ENCODE measurements at regions not wholly inside any gene's neighbourhood (a gene's known extent, or its start where the extent isn't known, plus 50 kb on each side); places are given as distances from the start of the nearest gene placed in this dataset.
"Not testable (repeated sequence)": the region's sequence is repeated elsewhere in the genome, so short reads cannot be mapped to it uniquely, and the experiment has no call there.

DNA sequence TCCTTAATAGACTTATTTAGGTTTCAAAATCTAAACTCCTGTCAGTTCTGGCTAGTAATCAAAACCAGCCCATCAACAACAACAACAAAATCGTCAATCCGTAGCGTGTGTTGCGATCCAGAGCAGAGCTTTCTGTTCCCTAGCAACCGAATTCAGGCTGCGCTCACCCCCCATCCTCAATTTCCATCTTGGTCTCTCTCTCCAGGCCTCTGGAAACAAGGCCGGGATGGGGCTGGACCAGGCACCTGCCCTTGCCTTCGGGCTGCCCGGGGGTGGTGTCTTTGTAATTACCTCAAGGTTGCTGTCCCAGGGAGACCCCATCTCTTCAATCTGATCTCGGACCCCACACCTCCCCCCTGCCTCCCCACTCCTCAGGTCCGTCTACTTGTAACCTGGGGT lies 1341.5 kb downstream of the BRD1 start:
- TF ChIP-seq CTCF (IDR thresholded peaks at IDR 0.05; ENCODE audit: insufficient read depth, low read length, poor library complexity, severe bottlenecking), result no peak
- DNase-seq (ENCODE audit: extremely low read depth, insufficient read length), result no peak
- Histone ChIP-seq H3K27me3 (replicated peaks; ENCODE audit: control insufficient read depth, insufficient read depth, low read length) (no peaks in the 10 kb centered on the region), H3K36me3 (ENCODE audit: control insufficient read depth, insufficient read depth, low read length) (no peaks in the 10 kb centered on the region), H3K4me3 (replicated peaks; ENCODE audit: low read depth, low read length) (no peak overlapping the region)

- no peak for DNase-seq (ENCODE audit: extremely low read depth, insufficient read length)
- TF ChIP-seq CTCF (IDR thresholded peaks at IDR 0.05; ENCODE audit: insufficient read depth, low read length, poor library complexity, severe bottlenecking), result no peak
- Histone ChIP-seq H3K4me3 (replicated peaks; ENCODE audit: low read depth, low read length) (no peak overlapping the region), H3K36me3 (ENCODE audit: control insufficient read depth, insufficient read depth, low read length) (no peaks in the 10 kb centered on the region), H3K27me3 (replicated peaks; ENCODE audit: control insufficient read depth, insufficient read depth, low read length) (no peaks in the 10 kb centered on the region)
These were observed 1342.2 kb downstream of the BRD1 start for GRCh38 chr22:48485149-48486133.

GRCh38 chr22:48483764-48484528 lies 1343.7 kb downstream of the BRD1 start:
- Histone ChIP-seq H3K27me3 (replicated peaks; ENCODE audit: control insufficient read depth, insufficient read depth, low read length) (no peaks in the 10 kb centered on the region), H3K4me3 (replicated peaks; ENCODE audit: low read depth, low read length) (no peak overlapping the region), H3K36me3 (ENCODE audit: control insufficient read depth, insufficient read depth, low read length) (no peaks in the 10 kb centered on the region)
- no peak for DNase-seq (ENCODE audit: extremely low read depth, insufficient read length)
- TF ChIP-seq CTCF (IDR thresholded peaks at IDR 0.05; ENCODE audit: insufficient read depth, low read length, poor library complexity, severe bottlenecking), result no peak

DNA sequence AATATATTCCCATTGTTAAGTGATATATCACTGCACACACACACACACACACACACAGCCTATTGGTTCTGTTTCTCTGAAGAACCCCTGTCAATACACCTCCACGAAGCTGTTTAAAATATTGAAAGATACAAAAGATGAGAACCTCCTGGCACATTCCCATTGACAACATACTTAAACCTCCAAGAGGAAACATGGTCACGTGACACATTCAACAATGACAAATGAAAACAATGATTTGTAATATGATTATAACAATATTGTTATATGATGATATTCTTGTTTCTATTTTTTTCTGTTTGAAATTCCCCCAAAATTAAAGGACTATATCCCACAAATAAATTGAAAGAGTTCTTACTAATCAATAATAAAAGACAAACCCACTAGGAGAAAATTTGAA lies 1344.9 kb downstream of the BRD1 start:
- Histone ChIP-seq H3K27me3 (replicated peaks; ENCODE audit: control insufficient read depth, insufficient read depth, low read length) (no peaks in the 10 kb centered on the region), H3K36me3 (ENCODE audit: control insufficient read depth, insufficient read depth, low read length) (no peaks in the 10 kb centered on the region), H3K4me3 (replicated peaks; ENCODE audit: low read depth, low read length) (no peak overlapping the region)
- DNase-seq (ENCODE audit: extremely low read depth, insufficient read length), result no peak
- TF ChIP-seq CTCF (IDR thresholded peaks at IDR 0.05; ENCODE audit: insufficient read depth, low read length, poor library complexity, severe bottlenecking), result no peak

DNA sequence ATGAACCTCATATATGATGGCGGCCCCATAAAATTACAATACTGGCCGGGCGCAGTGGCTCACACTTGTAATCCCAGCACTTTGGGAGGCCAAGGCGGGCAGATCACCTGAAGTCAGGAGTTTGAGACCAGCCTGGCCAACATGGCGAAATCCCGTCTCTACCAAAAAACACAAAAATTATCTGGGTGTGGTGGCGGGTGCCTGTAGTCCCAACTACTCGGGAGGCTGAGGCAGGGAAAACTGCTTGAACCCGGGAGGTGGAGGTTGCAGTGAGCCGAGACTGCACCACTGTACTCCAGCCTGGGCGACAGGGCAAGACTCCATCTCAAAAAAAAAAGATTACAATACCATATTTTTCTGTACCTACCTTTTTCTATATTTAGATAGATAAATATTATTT lies 1345.5 kb downstream of the BRD1 start:
- not testable (repeated sequence) for H3K27me3 ChIP-seq (replicated peaks; ENCODE audit: control insufficient read depth, insufficient read depth, low read length); DNase-seq (ENCODE audit: extremely low read depth, insufficient read length); H3K36me3 ChIP-seq (ENCODE audit: control insufficient read depth, insufficient read depth, low read length); H3K4me3 ChIP-seq (replicated peaks; ENCODE audit: low read depth, low read length)

DNA sequence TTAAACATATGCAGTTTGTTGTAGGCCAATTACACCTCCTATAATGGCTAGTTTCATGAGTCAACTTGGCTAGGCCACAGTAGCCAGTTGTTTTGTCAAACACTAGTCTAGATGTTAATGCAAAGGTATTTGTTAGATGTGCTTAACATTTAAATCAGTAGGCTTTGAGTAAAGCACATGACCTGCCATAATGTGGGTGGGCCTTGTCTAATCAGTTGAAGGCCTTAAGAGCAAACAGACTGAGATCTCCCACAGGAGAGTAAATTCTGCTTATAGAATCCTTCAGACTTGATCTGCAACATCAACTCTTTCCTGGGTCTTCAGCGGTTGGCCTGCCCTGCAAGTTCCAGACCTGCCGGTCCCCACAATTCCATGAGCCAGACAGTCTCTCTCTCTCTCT lies 1345.9 kb downstream of the BRD1 start:
- Histone ChIP-seq H3K4me3 (replicated peaks; ENCODE audit: low read depth, low read length) (no peak overlapping the region), H3K27me3 (replicated peaks; ENCODE audit: control insufficient read depth, insufficient read depth, low read length) (no peaks in the 10 kb centered on the region), H3K36me3 (ENCODE audit: control insufficient read depth, insufficient read depth, low read length) (no peaks in the 10 kb centered on the region)
- DNase-seq (ENCODE audit: extremely low read depth, insufficient read length), result no peak
- TF ChIP-seq CTCF (IDR thresholded peaks at IDR 0.05; ENCODE audit: insufficient read depth, low read length, poor library complexity, severe bottlenecking), result no peak
